CD4-positive, alpha-beta T cell treated with Interleukin-6 at 100 ng/mL for 8 hours (primary cell): ENCODE measurements at regions not wholly inside any gene's neighbourhood (a gene's known extent, or its start where the extent isn't known, plus 50 kb on each side); places are given as distances from the start of the nearest gene placed in this dataset.
A peak's percentile ranks its signal among the peaks of the same experiment; 100 is the strongest.

Experiments used
- DNase-seq: peaks from one replicate; pipeline ENCODE4 v3.0.0-alpha.2; 2020; ENCODE audit warnings: mixed read lengths, low spot score

GRCh38 chr14:100381395-100382105 is 58.4 kb downstream of the SLC25A47 start:
- DNase-seq, result no peak

- DNase-seq, result no peak
Observed at GRCh38 chr14:100382106-100382455, 58.9 kb downstream of the SLC25A47 start.

- peak; percentile 58 for DNase-seq
Observed at GRCh38 chr14:100383727-100384158, 60.6 kb downstream of the SLC25A47 start.

- no peak for DNase-seq
Observed at GRCh38 chr14:100384277-100384676, 61.1 kb downstream of the SLC25A47 start.

- DNase-seq, result no peak
Observed at GRCh38 chr14:100384819-100385813, 62.0 kb downstream of the SLC25A47 start.

- no peak for DNase-seq
Observed at GRCh38 chr14:100386121-100386520, 63.0 kb downstream of the SLC25A47 start.

- DNase-seq, result no peak
Observed at GRCh38 chr14:100386846-100387245, 63.7 kb downstream of the SLC25A47 start.

- DNase-seq, result no peak
Observed at GRCh38 chr14:100387450-100387849, 64.3 kb downstream of the SLC25A47 start.

GRCh38 chr14:100388103-100389054 is 65.2 kb downstream of the SLC25A47 start:
- DNase-seq, result no peak

- DNase-seq, result no peak
Observed at GRCh38 chr14:100389497-100390104, 66.5 kb downstream of the SLC25A47 start.

GRCh38 chr14:100391173-100391572 is 68.0 kb downstream of the SLC25A47 start:
- DNase-seq, result no peak

GRCh38 chr14:100391724-100392123 is 68.6 kb downstream of the SLC25A47 start:
- no peak for DNase-seq

GRCh38 chr14:100392356-100392755 is 69.2 kb downstream of the SLC25A47 start:
- no peak for DNase-seq

GRCh38 chr14:100393362-100393761 is 70.2 kb downstream of the SLC25A47 start:
- DNase-seq, result no peak

- no peak for DNase-seq
Observed at GRCh38 chr14:100393906-100394732, 71.0 kb downstream of the SLC25A47 start.

GRCh38 chr14:100394886-100395672 is 71.9 kb downstream of the SLC25A47 start:
- DNase-seq, result no peak

- no peak for DNase-seq
Observed at GRCh38 chr14:100396266-100396795, 73.2 kb downstream of the SLC25A47 start.

- no peak for DNase-seq
Observed at GRCh38 chr14:100397005-100397404, 73.9 kb downstream of the SLC25A47 start.

GRCh38 chr14:100398044-100398443 is 74.9 kb downstream of the SLC25A47 start:
- no peak for DNase-seq
